Neural progenitor cell (in vitro differentiated cells): ENCODE measurements at regions not wholly inside any gene's neighbourhood (a gene's known extent, or its start where the extent isn't known, plus 50 kb on each side); places are given as distances from the start of the nearest gene placed in this dataset.

ENCODE experiments used
- EZH2 ChIP-seq: fragments of 200-600 bp; sonication (generic); IDR thresholded peaks from 2 replicates; pipeline ENCODE4 v1.6.1; 2017; ENCODE audit warnings: antibody characterized with exemption, mild to moderate bottlenecking, moderate library complexity
- EZH2phosphoT487 ChIP-seq: fragments of 200-600 bp; sonication (generic); IDR thresholded peaks from 2 replicates; pipeline ENCODE4 v1.6.1; 2017; ENCODE audit warnings: antibody characterized with exemption
- TF ChIP-seq, protein P1 (sequence below): fragments of 200-600 bp; sonication (generic); IDR thresholded peaks from 2 replicates; pipeline ENCODE4 v1.5.1; 2017; ENCODE audit warnings: antibody characterized with exemption, mild to moderate bottlenecking

- TF ChIP-seq EZH2 (no peak), EZH2phosphoT487 (no peak)
- TF ChIP-seq, protein P1, sequence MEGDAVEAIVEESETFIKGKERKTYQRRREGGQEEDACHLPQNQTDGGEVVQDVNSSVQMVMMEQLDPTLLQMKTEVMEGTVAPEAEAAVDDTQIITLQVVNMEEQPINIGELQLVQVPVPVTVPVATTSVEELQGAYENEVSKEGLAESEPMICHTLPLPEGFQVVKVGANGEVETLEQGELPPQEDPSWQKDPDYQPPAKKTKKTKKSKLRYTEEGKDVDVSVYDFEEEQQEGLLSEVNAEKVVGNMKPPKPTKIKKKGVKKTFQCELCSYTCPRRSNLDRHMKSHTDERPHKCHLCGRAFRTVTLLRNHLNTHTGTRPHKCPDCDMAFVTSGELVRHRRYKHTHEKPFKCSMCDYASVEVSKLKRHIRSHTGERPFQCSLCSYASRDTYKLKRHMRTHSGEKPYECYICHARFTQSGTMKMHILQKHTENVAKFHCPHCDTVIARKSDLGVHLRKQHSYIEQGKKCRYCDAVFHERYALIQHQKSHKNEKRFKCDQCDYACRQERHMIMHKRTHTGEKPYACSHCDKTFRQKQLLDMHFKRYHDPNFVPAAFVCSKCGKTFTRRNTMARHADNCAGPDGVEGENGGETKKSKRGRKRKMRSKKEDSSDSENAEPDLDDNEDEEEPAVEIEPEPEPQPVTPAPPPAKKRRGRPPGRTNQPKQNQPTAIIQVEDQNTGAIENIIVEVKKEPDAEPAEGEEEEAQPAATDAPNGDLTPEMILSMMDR, result no peak
Observed at GRCh38 chr6:100237821-100238220, 226.9 kb downstream of the SIM1 start.
